HG03135 (cell line): ENCODE measurements at regions not wholly inside any gene's neighbourhood (a gene's known extent, or its start where the extent isn't known, plus 50 kb on each side); places are given as distances from the start of the nearest gene placed in this dataset.
A peak's percentile ranks its signal among the peaks of the same experiment; 100 is the strongest.
"Not testable (repeated sequence)": the region's sequence is repeated elsewhere in the genome, so short reads cannot be mapped to it uniquely, and the experiment has no call there.

Experiments used
- ATAC-seq: cut with Tn5 transposase; IDR thresholded peaks from one replicate; pipeline ENCODE4 v1.9.1; 2021; ENCODE audit warnings: mild to moderate bottlenecking, moderate library complexity; ENCODE audit not compliant: unreplicated experiment

DNA sequence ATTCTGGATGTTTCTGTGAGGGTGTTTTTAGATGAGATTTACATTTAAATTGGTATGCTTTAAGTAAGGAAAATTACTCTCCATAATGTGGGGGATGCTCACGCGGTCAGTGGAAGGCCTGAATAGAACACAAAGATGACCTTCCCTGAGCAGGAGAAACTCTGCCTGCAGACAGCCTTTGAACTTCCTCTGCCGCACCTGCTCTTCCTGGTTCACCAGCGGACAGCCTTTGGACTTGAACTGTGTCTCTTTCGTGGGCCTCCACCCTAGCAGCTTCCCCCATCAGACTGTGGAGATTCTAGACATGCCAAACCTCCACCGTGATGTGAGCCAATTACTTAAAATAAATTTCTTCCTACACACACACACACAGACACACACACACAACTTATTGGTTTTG lies 210.7 kb downstream of the EFCAB11 start:
- no peak for ATAC-seq

DNA sequence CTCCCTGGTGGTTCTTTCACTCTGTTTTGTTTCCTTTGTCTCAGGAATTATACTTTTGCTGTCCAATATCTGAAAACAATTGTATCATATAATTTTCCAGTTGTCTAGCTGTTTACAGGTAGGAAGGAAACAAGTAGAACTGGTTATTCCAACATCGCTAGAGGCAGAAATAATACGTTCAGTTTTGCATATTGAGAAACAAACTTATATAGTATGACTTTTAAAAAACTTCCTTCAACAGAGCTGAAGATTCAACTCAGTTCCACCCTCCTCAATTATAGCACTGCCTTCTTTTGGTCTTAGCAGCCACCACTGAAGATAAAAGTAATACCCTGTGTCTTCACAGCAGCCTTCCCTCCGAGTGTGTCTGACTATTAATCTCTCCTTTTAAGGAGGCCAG lies 214.3 kb downstream of the EFCAB11 start:
- no peak for ATAC-seq

DNA sequence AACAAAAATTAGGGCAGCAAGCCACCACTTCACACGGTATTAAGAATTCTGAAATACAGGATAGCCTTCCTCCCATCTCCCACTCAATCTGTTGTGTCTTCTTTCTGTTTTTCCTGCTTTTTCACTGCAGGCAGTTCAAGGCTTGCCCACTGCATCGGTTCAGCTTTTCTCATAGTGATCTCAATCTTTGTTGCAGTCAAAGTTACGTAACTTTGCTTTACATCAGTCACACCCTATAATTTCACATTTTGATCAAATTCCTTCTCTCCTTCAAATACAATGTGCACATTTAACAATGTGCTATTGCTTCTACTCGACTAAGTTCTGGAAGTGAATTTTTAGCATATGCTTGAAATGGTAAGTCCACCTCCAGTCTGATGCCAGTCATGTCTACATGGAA lies 217.6 kb downstream of the EFCAB11 start:
- no peak for ATAC-seq

DNA sequence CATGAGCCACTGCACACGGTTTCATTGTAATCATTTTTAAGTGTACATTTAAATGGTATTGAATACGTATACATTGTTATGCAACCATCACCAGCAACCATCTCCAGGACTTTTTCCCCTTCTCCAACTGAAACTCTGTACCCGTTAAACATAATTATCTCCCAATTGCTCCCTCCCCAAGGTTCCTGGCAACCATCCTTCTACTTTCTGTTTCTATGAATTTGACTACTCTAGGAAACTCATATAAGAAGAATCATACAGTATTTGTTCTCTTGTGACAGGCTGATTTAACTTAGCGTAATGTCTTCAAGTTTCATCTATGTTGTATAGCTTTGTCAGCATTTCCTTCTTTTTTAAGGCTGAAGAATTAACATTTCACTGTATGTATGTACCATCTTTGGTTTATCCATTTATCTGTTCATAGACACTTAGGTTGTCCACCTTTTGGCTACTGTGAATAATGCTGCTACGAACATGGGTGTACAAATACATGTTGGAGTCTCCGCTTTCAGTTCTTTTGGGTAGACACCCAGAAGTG lies 223.1 kb downstream of the EFCAB11 start:
- no peak for ATAC-seq

DNA sequence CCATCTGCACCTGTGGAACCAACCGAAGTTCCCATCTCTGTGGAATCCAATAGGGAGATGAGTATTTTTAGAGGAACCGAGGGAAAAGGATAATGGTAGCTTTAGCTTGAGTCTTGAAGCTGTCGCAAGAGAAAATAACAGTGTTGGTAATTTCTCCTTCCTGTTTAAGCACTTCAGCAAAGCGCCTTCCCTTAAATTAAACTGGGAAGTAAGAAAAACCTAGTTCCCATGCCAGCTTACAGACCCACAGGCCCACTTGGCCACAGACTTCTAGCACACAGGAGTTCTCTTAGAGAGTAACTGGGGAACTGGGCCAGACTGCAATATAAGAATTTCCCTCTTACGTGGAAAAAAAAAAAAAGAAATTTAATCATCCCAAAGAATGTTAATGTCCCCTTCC lies 223.8 kb downstream of the EFCAB11 start:
- no peak for ATAC-seq

DNA sequence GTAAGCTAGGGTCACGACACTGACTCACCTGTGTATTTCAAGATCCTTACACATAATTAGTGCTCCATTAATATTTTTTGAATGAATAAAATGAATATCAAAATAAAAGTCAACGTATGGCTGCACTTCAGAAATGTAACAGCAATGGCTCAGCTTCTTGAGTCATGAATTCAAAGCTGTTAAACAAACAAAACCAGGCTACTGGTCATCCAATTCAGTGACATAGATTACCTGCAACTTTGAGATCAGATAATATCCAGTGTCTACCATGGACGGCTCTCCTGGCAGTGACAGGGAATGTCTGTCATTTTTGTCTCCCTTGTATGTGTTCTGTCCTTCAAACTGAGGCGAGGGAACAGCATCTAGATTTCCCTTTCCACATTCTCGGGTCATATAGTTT lies 225.6 kb downstream of the EFCAB11 start:
- no peak for ATAC-seq

DNA sequence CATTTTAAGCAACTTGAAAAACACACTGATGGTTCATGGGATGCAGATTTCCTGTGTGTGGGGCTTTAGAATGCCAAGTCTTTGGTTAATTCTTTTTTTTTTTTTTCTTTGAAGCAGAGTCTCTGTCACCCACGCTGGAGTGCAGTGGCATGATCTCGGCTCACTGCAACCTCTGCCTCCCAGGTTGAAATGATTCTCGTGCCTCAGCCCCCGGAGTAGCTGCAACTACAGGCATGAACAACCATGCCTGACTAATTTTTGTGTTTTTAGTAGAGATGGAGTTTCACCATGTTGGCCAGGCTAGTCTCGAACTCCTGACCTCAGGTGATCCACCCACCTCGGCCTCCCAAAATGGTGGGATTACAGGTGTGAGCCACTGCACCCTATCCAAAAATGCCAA lies 228.3 kb downstream of the EFCAB11 start:
- not testable (repeated sequence) for ATAC-seq

DNA sequence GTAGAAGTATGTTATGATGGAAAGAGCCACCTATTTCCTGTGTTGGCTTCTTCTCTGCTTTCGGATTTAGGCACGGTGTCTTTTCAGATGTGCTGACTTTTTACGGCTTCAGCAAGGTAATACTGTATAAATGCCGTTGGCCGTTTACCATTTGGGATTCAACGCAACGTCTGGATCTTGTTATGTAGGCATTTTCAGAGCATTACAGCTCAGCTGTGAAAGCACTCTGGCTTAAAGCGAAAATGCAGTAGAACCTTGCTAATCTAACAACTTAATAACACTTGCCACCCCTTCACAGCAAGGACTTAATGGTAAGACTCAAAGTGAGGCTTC lies 229.9 kb downstream of the EFCAB11 start:
- ATAC-seq = no peak

DNA sequence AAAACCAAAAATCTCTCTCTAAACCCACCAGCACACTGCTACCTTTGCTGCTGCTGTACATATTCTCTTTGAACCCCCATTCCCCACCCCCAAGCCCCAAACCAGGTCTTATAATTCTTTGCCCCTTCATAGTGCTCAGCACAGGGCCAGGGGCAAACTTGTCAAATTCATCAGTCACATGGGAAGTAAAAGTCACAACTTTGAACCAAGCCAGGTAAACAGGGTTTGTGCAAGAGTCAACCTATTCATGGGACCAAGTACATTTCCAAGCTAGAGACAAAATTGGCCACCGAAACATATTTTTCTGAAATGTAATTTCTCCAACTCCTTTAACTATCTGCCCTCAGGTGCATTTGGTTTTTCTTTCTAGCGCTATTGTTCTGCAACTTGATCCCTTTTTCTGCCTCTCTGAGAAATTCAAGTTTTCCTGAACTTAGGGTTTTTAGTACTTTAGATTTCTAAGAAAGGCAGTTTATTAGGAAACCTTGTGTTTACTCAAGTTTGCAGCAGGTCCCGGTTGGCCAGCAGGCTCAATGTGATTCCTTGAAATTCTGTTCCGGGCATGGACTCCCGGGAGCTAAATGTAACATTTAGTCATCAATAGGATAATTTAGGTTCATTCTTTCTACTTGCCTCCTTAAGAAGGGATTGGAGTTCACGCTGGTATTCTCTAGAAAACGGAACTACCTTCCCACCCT lies 230.5 kb downstream of the EFCAB11 start:
- ATAC-seq = no peak

DNA sequence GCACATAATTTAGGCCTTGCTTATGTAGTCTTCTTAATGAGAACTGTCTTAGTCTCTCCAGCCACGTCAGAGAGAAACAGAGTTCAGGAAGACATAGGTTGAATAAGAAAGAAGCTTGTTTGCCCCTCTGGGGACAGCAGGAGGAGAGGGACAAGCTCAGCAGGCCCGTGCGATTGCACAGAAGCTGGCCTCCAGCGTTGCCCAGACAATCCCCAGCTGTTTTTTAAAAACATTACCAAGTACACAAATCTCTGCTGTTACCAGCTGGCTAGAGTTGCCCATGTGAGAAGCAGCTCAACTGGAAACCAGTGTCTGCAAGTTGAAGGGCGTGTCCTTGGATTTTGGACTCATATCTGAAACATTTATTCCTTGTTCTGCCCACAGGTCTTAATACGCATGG lies 232.6 kb downstream of the EFCAB11 start:
- no peak for ATAC-seq

DNA sequence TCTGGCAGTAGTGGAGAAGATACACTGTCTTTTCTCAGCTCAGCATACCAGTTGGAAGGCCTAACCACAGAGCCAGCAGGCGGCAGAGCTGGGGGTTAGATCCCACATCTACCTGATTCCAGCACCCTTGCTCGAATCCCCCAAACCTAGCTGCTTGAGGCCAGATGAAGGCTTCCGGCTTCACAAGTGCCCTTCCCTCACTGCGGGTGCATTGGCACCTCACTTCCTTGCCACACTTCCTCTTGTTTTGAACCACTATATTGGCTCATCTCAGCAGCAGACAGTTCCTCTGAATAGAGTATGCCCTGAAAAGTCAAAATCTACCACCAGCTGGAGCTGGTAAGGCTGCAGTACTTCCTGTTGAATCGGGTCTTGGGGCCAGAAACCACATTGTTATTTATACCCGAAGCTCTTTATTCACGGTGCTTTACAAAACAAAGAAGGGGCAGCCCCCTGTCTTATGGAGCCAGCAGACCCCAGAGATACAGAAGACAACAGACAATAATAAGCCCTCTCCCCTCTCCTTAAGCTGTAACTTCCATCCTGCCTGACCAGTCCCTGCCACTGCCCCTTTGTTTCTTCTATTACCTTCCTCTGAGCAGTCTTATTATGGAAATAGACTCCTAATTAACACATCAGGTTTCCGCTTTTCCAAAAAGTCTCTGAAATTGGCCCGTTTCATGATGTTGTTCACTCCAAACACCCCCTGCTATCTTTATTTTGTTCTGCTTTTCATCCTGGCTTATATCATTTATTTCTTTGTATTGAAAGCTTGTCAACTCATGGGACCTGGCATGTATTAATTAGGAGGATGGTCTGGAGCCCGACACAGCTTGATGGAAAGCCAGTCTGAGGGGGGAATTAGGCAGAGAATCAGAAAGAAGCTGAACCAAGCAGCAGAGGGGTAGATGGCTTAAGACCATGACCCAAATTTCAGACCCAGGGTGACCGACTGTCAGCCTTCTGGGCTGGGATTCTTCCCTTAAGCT lies 233.5 kb downstream of the EFCAB11 start:
- ATAC-seq = peak; percentile 61

DNA sequence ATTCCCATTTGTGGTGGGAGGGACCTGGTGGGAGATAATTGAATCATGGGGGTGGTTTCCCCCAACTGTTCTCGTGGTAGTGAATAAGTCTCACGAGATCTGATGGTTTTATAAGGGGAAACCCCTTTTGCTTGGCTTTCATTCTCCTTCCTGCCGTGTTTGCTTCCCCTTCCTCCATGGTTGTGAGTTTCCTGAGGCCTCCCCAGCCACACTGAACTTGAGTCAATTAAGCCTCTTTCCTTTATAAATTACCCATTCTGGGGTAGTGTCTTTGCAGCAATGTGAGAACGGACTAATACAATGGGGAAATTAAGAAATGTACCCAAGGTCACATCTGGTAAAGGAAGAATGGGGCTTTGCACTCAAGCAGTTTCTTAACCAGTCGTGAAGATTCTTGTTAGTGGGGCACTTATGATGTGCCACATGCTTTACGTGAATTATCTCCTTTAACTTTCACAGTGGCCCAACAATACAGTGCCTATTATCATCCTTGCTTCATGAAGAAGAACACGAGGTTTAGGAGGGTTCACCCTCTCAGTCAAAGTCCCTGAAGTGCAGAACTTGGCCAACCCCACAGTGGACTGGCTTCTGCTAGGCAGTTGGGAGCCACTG lies 234.3 kb downstream of the EFCAB11 start:
- no peak for ATAC-seq

DNA sequence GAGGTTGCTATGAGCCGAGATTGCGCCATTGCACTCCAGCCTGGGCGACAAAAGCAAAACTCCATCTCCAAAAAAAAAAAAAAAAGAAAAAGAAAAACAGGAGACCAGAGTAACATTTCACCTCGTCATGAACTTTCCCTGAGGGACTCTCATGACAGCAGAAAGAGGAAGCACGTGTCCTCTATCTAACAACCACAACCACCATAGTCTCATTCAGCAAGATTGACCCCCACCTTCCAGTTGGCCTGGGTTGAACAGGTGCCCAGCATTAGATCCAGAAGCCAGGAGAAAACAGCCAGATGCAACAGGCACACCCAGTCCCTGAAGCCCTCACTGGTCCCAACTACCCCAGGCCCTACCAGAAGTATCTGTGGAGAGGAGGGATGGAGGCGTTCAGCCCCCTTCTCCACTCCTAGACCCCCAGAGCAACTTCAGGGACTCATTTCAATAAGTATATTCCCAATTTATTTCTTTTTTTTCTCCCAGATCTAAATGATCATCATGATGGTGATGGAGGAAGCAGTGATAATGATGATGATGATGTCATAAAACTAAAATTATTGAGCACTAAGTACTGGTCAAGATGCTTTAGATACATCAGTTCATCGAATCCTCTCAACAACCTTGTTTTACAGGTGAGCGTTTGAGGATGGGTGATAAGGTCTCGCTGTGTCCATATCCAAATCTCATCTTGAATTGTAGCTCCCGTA lies 235.0 kb downstream of the EFCAB11 start:
- ATAC-seq = peak; percentile 58

DNA sequence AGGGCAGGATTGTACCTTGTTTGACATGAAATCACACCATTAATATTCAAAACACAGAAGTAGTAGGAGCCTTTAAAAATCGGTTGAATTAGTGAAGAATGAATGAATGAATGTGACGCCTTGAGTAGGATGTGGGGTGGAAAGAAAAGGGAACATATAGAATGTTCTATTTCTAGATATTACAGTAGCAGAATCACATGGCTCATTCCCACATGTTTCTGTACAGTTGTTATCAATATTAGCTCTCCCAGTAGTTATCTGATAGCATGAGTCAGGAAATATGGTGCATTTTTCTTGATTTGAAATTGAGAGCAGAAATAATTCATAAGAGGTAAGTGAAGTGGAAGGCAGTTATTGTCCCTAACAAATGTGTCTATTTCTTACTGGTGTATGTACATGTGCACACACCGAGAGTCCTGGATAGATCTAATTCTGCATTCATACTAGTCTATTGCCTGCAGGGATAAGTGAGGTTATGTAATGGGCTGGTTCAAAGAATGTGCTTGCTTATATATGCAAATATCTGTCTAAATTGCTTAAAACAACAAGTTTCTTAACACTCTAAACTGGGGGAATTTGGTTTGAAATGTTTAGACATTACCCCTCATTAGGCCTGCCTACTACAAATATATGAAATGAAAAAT lies 245.4 kb downstream of the EFCAB11 start:
- ATAC-seq = no peak

DNA sequence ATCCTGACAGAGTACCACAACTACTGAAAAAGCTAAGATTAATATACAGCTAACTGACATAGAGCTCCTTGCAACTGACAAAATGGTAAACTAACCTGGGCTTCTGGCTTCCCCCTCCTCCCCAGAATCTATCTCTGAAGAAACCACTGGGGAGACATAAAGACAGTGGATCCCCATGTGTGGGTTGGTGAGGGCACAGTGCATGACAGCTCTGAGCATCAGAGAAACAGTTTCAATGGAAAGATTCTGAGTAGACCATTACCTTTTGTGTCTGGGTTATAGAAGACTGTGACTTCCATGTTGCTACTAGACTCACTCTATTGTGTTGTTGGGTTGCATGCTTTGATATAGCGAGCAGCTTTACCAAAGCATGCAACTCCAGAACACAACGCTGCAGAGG lies 247.4 kb downstream of the EFCAB11 start:
- no peak for ATAC-seq

DNA sequence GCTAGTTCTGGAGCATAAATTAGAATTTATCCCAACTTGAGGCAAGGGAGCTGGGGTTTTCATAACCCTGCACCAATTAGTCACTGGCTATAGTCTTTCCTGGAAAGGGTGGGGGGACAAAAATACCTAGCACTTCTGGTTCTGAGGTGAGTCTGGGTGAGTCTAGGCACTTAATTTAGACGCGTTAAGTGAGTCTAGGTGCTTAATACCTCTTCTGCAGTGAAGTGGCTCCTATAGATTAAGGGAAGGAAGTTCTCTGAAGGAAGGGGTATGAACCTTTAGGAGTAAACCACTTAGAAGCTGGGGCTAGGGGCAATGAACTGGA lies 251.7 kb downstream of the EFCAB11 start:
- ATAC-seq = no peak

DNA sequence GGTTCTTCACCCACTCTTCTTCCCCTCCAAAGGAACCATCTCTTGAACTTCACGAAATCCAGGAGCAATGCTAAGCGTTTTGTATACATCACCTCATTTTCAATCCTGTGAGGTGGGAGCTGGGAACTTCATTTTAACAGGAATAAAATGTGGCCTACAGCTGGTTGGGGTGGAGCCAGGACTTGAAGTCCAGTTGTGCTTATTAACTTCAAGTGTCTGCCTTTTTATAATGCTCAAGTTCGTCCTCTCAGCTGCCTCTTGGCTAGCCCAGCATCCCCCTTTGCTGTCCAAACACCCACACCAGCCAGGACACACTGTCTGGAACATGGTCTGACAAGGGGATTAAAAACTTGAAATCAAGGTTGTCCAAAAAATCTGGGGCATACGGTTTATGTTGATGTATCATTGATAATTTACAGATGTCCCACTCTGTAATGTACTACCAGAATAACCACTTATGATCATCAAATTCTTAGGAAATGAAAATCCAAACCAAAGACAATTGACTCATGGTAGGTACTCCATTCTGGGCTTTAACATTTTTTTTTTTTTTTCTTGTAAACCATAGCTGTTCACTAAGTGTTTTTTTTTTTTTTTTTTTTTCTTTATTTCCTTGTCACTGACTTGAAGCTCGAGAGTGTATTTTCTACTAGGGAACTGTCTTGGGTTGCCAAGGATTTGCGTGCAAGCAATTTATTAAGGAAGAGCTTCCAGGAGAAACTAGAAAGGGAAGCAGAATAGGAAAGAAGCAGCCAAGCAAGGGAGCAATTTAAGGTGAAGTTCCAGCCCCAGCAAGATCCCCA lies 252.3 kb downstream of the EFCAB11 start:
- no peak for ATAC-seq

DNA sequence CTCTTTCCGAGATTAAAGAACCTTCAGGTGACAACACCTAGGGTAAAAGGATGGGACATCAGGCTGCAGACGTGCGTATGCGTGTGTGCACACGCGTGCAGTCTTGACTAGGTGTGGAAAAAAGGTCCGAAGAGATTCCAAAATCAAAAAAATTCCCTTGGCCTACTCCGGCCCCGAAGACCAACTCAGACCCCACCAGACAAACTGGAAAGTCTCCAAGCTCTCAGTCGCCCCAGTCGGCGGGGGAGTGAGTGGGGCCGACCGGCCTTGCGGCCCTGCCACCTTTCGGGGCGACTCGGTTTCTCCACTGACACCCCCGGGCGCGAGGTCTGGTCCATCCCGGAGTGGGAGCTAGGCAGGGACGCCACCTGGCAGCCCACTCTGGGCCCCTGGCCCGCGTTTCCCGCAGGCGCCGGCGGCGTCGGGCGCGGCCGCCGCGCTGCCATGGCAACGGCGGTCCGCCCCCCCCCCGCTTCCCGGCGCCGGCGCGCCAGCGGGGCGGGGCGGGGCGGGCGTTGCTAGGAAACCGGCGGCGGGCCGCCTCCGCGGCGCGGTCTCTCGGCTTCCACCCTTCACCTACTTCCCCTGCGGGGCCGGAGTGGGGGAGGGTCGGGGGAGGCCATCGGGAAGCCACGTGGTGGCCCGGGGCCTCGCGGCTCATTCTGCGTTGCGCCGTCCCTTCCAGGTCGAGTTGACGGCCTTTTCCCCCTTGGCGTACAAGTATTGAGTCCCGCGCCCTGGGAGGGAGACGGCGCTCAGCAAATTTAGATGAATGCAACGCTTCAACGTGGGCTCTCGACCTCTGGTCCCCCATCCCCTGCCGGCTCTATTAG lies 253.1 kb downstream of the EFCAB11 start:
- peak; percentile 70 for ATAC-seq

DNA sequence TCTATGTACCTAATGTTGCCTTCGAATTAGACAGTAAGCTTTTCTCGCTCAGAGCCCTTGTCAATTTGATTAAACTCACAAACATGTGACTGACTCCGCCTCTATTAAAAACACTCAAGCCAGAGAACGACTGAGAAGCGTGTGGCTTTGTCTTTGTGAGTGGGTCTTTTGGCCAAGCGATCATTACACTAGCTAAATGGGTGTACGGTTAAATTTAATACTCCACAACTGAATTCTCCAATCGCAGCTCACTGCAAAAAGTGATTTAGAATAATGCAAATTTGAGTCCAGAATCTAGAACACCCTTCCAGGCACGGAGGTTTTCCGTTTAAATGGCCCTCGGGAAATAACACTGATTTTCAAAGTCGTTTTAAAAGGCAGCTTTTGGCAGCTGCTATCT lies 253.7 kb downstream of the EFCAB11 start:
- no peak for ATAC-seq
